DMS 273 (cell line): ENCODE measurements at regions not wholly inside any gene's neighbourhood (a gene's known extent, or its start where the extent isn't known, plus 50 kb on each side); places are given as distances from the start of the nearest gene placed in this dataset.
"Not testable (repeated sequence)": the region's sequence is repeated elsewhere in the genome, so short reads cannot be mapped to it uniquely, and the experiment has no call there.

ENCODE experiments used
- DNase-seq: peaks from one replicate; lab custom pipeline; 2025; ENCODE audit not compliant: unreplicated experiment; lab: John Stamatoyannopoulos, UW

DNA sequence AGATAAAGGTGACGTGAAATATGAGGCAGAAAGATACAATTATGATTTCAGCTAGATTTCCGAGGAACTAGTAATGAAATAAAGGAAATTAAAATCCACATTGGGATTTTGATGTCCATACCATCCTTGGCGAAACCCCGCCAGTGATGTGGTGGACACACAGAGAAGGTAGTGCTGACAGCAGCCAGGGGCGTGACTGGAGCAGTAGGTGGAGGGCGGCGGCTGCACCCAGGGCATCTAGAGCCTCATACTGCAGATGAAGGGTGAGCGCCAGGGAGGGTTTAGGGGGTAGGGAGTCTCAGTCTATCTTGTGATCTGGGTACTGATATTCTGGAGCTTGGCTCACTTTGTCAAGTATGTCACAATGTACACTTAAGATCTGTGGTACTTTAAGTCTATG lies 855.5 kb upstream of the POM121L12 start:
- no peak for DNase-seq

DNA sequence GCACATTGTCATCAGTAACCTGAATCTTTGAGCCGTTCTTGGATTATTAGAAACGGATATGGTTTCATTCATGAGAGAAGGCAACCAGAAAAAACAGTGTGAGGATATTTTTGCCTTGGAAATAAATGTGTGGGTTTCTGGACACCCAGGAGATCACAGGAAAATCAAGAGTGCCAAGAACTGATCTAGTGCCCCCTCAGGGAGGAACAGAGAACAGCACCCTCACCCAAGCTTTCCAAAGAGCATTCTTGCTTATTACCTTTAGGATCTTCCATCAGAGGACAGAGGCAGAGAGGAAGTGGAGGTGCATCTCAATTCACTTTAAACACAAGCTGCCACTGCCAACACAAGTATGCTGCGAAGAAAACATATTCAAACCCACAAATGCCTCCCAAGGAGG lies 851.5 kb upstream of the COBL start:
- DNase-seq = peak; percentile 38

DNA sequence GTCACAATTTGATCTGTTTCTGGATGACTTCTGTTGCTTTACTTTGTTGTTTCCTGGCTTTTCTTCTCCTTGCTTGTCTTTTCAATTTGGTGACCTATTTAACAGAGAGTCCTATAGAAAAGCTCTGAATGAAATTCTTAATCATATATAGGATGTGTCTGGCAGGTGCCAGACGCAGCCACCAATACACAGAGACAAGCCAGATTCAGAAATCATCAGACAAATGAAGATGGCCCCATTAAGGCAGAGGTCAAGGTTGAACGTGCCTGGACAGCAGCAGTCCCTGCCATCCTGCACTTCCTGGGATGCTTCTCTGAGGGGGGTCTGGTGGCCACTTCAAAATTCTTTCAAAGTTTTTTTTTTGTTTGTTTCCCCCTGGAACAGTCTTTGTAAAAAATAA lies 846.7 kb upstream of the COBL start:
- DNase-seq = no peak

DNA sequence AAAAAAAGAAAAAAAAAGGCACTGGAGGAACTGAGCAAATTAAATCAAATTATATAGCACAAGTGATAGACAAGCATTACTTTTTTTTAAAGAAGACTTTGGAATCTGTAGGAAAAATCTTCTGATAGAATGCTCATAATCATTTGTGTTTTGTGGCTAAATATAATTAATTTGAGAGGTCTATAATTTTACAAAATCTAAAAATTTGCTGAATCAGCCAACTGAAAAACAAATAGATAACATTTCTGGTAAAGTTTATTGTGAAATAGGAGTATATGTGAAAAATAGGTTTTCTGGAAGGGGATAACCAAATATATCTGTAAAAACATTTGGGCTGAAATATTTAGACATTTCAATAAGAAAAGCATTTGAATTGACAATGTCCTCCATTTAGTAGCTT lies 844.9 kb upstream of the COBL start:
- no peak for DNase-seq

- DNase-seq = not testable (repeated sequence)
Observed at GRCh38 chr7:52159421-52159820, 842.8 kb upstream of the COBL start.

DNA sequence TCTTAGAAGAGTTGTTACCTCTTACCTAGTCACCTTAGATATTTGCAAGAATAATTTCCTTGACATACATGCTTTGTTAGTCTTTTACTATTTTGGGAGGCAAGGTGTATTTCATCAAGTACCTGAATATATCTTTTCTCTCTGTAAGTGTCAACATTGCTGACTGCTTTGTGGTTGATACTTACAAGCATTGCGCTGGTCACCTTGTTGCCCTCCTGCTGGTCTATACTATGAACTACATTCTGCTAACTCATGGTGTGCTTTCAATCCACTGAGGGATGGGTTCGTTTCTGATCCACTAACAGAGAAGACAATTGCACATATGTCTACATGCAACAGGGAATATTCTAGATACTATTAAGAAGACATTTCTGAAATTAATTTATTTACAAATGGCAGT lies 837.8 kb upstream of the COBL start:
- peak; percentile 7 for DNase-seq

GRCh38 chr7:52151559-52151958 lies 835.0 kb upstream of the COBL start:
- no peak for DNase-seq

GRCh38 chr7:52150952-52151351 lies 834.3 kb upstream of the COBL start:
- DNase-seq = no peak

DNA sequence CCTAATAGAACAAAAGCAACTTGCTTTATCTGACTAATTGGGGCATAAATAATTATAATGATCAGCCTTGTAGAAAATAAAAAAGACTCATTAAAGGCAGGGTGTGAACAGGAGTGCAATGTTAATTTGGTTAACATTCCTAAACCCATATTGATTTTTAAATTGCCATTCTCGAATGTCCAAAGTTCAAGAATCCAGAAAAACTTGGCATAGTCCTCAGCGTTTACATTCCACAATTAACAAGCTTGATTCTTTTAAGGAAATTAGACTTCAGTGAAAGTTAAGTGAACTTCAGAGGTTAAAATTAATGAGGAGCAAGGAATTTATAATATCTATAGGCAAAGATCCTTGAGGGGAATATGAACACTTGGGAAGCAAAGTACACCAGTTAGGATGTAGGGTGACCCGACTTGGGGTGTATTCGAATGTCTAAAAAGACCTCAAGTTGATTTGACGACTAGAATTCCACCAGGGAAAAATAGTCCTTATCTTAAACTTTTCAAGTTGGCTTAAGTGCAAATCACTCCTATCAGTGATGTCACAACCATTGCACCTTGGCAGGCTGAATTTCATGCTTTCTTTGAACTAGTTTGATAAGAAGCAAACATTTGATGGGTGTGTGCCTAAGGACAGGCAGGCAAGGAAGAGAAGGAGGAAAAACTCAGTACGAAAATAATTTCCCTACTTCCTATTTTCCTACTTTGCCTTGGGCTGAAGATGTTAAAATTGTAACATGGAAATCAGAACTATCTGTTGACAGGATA lies 830.4 kb upstream of the COBL start:
- no peak for DNase-seq

DNA sequence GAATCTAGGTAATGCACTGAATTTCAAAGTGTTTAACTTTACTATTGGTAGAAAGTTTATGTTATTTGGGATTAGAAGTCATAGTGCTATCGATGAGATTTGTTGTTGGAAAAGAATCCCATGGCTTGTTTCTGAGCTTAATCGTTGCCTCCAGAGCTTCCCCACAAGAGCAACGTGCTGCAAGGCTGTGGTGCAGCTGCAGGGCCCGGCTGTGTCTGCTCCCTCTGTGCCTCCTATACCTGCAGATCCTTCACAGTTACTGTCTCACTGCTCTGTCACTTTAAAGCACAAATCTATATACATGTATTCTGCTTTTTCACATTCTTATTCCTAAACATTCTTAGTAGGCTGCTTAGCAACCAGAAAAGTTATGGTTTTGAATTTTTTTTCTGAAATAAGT lies 826.6 kb upstream of the COBL start:
- DNase-seq = no peak

DNA sequence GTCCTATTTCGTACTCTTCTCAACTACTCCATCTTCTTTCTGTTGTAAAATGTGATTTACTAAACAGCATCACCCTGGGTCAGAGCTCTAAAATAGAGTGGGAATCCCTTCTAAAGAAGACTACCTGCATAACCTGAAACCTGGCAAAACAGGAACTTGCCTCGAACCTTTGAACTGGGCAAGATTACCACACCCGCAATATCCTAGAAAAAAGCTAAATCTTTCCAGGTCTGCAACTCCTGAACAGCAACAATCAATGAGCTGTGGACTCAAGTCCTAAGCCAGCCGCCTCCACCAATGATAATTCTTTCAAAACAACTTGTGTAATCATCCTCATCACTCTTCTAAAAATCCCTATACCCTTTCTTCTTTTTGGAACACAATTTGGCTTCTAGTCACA lies 824.2 kb upstream of the COBL start:
- no peak for DNase-seq

DNA sequence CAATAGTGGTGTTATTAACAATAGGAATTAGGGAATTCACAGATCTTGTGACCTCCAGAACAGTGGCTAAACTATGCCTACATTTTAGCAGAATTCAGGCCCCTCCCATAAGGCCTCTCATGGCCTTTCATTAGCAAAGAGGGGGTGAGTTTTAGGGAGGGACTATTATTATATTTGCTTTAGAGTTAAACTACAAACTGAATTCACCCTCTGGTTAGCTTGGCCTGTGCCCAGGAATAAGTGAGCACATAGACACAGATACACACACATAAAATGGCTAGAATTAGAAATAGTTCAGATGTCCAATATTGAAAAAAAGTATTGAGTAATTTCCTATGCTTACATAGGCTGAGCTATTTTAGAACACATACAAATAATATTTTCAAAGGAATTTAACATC lies 818.8 kb upstream of the COBL start:
- no peak for DNase-seq

- no peak for DNase-seq
Observed at GRCh38 chr7:52129278-52129677, 812.7 kb upstream of the COBL start.

- no peak for DNase-seq
Observed at GRCh38 chr7:52120912-52121311, 804.3 kb upstream of the COBL start.

- DNase-seq = no peak
Observed at GRCh38 chr7:52119537-52119936, 802.9 kb upstream of the COBL start.

DNA sequence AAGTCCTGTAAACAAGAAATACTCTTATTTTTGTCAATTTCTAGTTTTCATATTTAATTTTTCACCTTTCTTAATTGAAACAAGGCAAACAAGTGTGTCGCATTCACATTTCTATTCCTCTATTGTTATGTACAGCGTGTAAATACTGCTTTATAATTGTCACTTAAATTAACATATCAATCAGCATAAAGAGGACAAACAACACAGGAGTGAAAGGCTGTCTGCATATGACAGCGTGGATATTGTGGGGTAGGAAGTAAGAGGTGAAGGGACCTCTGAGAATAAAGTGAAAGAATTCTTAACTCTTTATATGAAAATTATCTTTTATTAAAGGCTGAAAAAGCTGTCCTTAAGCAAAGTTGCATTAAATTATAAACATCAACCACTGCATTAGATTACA lies 797.9 kb upstream of the COBL start:
- no peak for DNase-seq

- DNase-seq = no peak
Observed at GRCh38 chr7:52114056-52114455, 797.4 kb upstream of the COBL start.

DNA sequence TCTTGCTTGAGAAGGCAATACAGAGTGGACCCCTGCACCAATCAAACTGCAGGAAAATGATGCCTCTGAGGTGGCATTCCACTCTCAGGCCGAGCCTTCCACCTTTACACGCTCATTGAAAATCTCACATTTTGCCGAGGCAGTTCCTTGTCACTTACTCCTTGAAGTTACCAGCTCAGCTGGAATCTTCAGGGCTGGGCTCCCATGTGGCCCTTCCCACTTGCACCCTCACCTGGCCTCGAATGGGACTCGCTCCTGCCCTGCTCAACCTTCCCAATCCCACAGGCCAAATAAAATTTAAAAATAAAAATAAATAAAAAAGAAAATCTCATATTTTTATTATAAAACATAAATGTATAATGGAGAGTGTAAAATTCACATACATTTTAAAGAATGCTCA lies 790.7 kb upstream of the COBL start:
- no peak for DNase-seq

GRCh38 chr7:52095861-52096260 lies 779.3 kb upstream of the COBL start:
- no peak for DNase-seq

GRCh38 chr7:52091996-52092395 lies 775.4 kb upstream of the COBL start:
- no peak for DNase-seq

DNA sequence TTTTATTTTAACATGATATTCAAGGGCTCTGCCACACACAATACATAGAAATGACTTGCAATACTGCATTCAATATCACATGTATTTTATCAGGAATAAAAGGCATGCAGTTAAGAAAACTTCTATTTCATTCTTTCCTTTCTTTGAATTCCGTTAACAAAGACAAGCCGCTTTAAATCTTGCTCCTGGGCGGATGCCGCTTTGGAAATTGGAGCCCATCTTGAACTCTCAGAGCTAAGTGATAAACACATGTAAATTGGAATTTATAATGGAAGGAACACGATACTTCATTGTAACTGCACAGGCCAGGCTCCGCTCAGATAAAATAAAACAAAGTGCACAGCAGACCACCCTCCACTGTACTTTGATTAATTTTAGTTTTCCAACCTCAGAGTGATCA lies 774.5 kb upstream of the COBL start:
- no peak for DNase-seq

DNA sequence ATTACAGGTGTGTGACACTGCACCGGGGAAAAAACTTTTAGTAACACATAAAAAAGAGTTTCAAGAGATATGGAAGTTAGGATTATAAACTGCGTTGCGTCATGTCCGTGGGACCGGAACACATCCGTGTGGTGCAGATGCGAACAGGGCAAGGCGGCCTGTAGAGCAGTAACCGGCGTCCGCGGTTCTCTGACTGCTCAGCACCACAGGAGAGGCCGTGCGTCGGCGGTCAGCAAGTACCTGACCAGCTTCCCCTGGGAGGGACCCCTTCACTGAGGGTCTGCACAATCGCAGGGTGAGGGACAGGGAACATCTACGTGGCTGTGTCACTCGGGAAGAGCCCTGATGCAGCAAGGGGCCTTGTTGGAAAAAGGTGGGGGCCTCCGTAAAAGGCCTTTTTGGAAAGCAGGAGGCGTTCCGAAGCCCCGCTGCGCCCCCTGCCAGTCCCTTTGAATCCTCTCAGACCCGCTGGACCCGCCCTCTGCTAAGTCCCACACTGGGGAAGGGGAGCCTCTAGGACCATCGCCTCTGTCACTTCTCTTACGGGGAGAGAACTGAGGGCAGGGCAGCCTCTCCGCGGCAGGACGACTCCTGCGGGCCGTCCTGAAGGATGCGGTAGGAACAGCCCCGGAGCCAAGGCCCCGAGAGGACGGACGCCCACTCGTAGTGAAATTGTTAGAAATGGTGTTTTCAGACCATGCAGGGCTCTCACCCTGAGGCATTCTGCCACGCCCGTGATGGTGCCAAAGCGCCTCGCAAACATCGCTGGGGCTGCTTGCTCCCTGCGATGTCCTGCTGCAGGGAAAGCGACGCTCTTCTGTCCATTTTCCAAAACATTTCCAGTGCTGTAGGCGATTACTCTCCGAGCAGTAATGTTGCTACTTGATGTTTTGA lies 771.6 kb upstream of the COBL start:
- no peak for DNase-seq
